GM19372 (cell line): ENCODE measurements at regions not wholly inside any gene's neighbourhood (a gene's known extent, or its start where the extent isn't known, plus 50 kb on each side); places are given as distances from the start of the nearest gene placed in this dataset.
A peak's percentile ranks its signal among the peaks of the same experiment; 100 is the strongest.

ENCODE experiments used
- ATAC-seq: cut with Tn5 transposase; IDR thresholded peaks from one replicate; pipeline ENCODE4 v1.9.1; 2021; ENCODE audit warnings: mild to moderate bottlenecking, low read depth, moderate library complexity; ENCODE audit not compliant: unreplicated experiment

DNA sequence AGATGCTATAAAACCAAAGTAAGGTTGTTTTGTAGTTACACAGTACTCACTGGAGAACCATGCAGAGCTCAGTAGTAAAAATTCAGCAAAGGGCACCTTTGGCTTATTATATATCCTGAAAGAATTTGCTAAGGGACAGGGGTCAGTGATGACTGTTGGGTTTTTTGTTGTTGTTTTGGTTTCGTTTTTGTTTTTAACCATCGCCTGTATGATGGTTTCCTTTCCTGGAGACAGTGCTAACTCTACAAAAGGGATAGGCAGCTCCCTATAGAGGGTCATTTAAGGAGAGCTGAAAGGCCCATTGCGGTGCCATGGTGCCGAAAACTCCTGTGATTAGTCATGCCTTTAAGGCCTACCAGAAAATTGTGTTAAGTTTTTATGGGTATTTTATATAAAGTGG is 118.2 kb upstream of the GOLIM4 start:
- peak; percentile 78 for ATAC-seq

DNA sequence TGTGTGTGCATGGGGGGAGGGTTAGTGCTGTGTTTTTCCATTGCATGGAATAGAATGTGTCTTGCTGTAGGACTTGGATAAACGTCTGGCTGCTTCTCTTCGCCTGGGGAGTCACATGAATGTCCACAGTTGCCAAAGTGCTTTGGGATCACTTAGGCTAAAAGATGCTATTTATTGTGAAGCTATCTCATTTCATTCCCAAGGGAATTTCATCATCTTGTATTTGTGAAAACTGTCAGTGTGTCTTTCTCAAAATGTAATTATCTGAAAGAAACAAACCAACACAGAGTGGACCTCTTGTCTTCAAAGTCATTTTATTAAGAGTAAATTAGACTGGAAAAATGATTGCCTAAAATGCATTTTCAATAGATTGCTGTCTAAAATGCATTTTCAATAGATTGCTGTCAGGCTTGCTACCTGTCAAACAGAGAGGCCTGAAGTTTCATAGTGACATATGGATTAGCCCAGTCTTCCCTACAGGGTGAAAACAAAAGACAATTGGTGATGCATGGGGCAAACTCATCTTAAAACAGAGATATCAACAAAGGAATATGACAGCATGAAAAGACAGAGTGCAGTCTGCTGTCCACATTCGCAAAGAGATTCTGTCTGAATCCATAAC is 117.1 kb upstream of the GOLIM4 start:
- ATAC-seq: no peak

DNA sequence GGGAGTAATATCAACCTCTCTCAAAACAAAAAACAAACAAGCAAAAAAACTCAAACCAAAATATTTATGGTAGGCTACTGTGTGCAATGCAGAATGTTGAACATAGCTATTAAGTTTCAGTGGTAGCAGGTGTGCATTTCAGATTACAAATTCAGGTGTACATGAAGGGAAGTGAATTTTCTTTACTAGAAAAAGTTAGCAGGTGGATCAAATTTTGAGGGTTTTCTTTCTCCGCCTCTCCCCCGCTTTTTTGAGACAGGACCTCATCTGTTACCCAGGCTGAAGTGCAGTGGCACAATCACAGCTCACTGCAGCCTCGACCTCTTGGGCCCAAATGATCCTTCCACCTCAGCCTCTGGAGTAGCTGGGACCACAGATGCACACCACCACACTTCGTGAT is 109.7 kb upstream of the GOLIM4 start:
- no peak for ATAC-seq

DNA sequence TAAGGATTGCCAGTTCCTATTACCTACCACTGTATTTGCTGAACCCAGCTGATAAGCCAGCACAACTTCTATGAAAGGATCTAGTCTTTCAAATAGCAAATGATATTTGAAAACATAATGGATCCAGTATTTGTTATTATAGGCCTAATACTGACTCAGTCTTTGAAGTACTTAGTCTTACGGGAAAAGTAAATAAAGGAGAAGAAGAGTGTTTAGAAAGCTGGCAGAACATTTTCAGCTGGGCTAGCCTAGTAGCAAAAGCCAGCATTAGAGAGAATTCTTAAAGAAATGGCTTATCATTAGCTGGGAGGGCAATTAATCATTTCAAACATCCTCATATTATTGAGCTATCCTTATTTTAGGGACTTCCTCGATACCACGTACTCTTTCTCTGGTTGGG is 101.4 kb upstream of the GOLIM4 start:
- ATAC-seq: no peak

DNA sequence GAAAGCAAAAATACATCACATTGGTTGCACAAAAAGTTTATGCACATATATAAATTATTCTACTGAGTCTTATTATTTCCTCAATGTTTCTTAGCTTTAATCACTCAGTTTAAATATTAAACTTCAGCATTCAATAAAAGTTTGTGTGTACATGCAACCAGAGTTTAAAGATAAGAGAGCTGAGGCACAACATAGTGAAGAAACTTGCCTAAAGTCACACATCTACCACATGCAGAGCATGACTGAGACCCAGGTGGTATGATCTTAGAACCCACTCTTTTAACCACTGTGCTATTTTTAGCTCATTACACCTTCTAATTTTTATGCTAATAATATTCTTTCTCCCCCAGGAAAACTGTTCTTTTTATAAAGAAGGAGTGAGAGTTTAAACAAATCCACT is 96.1 kb upstream of the GOLIM4 start:
- no peak for ATAC-seq

DNA sequence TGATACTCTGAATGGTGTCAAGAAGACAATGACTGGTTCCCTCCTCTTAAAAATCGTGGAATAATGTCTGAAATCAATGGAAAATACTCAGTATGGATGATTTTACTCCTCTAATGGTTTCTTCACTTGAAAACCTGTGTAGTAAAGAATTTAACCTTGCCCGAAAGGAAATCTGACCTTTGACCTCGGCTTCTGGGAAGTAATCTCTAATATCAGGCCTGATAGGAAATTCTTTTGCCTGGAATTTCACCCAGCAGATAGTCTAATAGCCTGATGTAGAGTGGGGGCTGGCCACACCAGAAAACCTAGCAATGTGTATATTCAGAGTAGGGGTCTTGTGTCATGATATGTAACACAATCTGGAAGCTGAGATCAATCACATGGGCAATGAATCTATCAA is 91.5 kb upstream of the GOLIM4 start:
- ATAC-seq: no peak

DNA sequence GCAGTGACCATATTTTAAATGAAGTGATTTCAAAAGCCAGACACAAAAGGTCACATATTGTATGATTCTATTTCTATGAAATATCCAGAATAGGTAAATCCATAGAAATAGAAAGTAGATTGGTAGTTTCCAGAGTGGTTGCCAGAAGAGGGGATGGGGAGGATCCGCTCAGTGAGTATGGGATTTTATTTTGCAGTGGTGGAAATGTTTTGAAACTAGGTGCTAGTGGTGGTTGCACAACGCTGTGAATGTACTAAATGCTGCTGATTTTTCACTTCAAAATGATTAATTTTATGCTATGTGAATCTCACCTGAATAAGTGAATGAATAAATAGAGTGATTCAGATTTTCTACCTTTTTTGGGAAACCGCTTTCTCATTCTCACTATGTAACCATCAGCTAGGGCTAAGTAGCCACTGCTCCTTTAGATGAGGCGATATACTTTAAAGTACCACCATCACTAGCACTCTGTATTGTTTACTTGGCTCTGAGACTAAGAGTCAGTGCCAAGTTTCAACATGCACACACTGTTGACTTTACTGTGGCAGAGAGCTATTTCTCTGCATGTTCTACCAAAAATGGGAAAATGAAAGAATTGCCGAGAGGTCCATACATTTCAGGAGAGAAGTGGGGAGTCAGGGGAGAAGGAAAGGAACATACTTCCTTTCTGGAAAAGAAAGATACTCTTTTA is 90.7 kb upstream of the GOLIM4 start:
- no peak for ATAC-seq

DNA sequence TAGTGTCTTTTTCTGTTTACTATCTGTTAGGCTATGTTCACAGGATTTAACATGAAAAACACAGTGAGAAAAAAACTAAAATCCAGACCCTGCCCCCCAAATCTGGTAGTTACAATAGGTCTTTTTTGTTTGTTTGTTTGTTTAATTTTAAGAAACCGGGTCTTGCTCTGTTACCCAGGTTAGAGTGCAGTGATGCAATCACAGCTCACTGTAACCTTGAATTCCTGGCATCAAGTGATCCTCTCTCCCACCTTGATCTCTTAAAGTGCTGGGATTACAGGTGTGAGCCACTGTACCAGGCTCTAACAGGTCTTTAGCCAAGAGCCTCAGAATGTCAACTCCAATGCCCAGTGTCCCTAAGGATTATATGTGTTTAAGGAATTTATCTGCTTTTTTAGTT is 88.0 kb upstream of the GOLIM4 start:
- ATAC-seq: no peak

DNA sequence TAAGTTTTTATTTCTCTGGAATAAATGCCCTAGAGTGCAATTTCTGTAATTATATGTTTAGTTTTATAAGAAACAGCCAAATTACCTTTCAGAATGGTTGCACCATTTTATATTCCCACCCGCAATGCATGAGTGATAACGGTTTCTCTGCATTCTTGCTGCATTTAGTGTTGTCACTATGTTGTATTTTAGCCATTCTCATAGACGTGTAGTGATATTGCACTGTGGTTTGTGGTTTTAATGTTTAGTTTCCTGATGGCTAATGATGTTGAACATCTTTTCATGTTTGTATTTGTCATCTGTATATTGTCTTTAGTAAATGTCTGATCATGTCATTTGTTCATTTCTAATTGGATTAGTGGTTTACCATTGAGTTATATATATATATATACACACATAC is 73.0 kb upstream of the GOLIM4 start:
- ATAC-seq: no peak

DNA sequence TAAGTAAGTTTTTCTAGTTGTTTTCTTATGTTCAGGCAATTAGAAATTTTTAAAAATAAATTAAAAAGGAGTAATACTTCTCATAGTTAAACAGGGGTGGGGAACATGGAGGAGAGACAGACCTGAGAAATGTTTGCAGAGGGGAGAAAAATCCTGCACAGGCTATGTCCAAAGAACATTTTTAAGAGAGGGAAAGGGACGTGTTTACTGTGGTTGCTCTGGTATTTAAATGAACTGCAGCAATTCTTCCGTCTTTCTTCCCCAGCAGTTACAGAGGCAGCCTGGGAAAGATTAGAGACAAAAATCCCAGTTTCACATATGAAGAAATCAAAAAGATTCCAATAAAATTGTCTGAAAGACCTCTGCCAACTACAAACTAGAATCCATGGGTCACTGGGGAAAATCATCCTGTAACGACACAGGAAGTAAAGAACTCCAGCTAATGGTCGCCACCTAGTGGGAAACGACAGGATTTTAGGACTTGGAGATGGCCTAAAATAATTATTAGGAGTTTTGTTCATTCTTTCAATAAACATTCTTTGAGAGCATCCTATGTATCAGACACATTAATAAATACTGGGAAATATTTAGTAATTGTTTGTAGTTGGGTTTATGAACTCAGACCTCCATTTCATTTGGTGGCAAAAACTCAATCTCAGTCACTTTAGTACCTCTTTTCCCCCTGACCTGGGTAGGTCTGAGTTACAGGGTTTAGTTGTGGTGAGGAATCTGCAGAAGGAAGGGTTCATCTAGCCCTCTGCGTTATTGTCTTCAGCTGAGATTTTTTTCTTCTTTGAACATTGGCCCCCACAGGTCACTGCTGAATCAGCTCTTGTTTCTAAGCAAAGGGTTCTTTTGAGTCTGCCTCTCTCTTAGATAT is 69.9 kb upstream of the GOLIM4 start:
- peak; percentile 80 for ATAC-seq

DNA sequence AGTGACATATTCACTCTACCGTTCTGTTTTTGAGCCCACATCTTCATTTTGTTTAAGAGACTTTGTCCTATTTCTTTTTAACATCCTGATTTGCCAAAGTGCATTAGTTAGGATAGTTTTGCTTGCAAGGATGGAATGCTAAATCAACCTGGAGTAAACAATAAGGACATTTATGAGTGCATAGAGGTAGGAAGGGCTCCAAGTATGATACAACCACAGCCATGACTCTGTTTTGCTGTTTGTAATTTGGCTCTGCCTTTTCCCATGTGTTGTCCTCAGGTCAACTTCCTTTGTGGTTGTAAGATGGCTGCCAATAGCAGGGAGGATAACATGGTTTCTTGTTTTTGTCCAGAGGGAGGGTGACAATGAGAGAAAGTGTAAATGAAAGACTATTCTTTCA is 66.4 kb upstream of the GOLIM4 start:
- no peak for ATAC-seq

DNA sequence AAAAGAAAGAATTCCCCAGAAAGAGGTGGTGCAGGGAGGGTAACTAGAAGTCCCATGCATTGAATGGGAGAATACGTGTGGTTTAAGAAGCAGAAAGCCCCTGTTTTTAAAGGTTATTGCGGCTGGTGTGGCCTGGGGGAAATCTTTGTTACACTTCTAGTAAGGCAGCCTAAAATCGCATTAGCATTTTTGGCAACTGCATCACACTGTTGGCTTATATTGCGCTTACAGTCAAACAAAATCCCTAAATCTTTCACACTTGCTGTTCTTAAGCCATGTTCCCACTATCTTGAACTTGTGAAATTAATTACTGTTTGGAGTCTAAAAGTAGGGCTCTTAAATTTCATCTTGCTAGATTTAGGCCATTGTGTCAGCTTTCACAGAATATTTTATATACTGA is 66.0 kb upstream of the GOLIM4 start:
- ATAC-seq: no peak

DNA sequence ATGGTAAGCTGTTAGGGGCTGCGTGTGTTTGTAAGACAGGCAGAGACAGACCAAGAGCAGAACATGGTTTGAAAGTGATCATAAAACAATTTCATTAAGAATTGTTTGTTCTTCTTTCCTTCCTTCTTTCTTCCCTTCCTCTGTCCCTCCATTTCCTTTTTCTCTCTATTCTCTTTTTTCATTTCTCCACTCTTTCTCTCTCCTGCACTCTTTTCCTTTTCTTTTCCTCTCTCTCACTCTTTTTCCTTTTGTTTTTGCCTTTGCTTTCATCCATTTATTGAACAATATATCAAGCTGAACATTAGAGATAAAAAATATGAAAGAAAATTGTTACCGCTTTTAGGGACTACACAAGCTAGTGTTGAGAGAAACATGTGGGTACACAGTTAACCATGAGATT is 62.2 kb upstream of the GOLIM4 start:
- no peak for ATAC-seq

DNA sequence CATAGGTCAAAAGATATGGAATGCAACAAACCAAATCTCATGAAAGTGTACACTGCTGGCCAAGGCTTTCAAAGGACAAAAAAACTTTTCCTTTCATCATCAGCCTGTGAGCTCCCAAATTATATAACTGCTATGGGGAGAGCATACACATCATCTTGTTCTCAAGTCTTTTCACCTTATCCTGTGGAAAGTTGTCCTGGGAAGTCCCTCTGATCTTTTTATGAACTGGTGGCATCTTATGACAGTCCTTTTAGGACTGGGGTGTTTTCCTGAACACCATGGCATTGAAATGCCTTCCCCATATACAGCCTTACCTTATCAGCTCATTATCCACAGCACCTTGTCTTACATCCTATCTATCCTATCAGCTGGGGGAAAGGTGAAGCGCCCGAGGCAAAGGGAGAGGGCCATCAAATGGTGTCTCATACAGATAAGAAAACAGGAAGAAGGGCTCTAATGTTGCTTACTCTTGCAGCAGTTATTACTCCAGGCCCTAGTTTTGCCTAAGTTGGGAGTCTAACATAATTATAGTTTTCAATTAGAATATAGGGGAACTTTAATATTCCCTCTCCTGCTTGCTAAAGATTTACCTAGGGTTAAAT is 61.5 kb upstream of the GOLIM4 start:
- no peak for ATAC-seq

DNA sequence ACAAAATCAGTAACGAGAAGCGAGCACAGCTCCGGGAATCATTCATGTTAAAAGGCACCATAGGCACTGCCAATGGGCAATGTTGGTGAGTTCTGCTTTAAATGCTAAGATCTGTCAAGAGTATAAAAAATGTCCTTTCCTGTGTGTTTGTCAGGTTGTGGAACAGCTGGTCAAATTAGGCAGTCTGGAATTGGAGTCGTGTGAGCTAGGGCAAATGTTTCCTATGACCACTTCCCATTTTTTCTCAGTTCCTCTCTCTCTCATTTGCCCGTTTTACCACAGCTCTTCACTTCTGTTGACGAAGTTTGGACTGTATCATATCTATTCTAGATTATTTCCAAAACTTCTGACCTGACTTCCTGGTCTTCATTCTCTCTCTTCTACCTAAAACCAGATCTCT is 60.8 kb upstream of the GOLIM4 start:
- ATAC-seq: no peak

DNA sequence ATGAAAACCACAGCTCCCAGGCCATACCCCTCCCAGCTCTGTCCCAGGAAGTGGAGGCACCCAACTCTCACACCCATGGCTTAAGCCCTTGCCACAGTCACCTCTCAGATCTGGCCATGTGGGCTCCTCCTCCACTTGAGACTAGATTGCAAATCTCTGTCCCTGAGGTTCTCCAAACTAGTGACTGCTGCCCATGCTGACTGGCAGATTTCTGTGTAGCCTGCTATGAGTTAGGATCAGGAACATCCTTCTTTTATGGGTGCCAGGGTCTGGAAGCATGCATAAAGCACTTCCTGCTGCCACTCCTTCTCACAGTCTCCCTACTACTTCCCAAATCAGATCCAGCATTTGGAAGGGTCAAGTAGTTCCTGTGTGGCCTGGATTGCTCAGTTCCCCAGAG is 59.6 kb upstream of the GOLIM4 start:
- no peak for ATAC-seq

DNA sequence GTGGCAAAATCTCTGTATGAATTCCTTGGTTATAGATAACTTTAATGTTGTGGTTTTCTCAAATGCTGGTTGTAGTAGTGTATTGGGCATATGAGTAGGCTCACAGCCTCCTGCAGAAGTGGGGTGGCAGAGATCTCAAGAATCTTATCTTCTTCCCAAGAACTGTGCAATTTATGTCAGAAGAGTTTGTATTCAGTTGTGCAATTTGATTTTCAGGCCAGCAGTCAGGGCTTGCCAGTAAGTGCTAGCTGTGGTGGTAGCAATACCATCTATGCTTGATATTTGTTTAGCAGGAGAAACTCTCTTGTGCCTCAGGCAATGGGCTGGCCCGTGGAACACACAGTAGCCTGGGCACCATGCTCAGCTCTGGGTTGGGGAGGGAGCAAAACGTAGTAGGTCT is 58.4 kb upstream of the GOLIM4 start:
- no peak for ATAC-seq

DNA sequence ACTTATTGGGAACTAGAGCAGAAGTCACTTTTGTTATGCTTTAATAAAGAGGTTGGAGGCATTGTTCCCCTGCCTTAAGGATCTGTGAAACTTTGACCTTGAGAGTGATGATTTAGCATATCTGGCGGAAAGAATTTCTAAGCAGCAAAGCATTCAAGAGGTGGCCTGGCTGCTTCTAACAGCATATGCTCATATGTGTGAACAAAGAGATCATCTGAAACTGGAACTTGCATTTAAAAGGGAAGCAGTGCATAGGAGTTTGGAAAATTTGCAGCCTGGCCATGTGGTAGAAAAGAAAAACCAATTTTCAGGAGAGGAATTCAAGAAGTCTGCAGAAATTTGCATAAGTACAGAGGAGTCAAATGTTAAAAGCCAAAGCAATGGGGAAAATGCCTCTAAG is 56.4 kb upstream of the GOLIM4 start:
- no peak for ATAC-seq
